ENCODE measurements at regions not wholly inside any gene's neighbourhood (a gene's known extent, or its start where the extent isn't known, plus 50 kb on each side); places are given as distances from the start of the nearest gene placed in this dataset.
A peak's percentile ranks its signal among the peaks of the same experiment; 100 is the strongest.

DNA sequence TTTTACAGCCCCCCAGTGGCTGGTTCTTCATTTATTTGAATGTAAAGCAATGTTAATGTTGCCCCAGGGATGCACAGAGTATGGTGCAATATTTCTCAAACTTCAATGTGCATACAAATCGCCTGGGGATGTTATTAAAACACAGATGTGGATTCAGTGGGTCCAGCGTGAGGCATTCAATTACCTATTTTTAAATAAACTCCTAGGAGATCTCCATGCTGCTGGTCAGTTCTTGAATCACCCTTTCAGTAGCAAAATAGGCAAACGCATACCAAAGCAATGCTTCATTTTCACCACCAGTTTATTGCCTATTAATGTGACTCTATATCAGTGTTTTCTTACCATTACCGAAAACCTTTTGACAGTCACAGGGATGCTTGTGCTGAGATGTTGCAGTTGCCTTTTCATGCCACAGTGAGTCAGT is 530.7 kb downstream of the CBLN2 start:
- DNase-seq (ENCODE audit: low read depth), result peak; percentile 3
- no peak overlapping the region for H3K4me3 ChIP-seq (ENCODE audit: low read depth, low read length)
- TF ChIP-seq, protein P1, sequence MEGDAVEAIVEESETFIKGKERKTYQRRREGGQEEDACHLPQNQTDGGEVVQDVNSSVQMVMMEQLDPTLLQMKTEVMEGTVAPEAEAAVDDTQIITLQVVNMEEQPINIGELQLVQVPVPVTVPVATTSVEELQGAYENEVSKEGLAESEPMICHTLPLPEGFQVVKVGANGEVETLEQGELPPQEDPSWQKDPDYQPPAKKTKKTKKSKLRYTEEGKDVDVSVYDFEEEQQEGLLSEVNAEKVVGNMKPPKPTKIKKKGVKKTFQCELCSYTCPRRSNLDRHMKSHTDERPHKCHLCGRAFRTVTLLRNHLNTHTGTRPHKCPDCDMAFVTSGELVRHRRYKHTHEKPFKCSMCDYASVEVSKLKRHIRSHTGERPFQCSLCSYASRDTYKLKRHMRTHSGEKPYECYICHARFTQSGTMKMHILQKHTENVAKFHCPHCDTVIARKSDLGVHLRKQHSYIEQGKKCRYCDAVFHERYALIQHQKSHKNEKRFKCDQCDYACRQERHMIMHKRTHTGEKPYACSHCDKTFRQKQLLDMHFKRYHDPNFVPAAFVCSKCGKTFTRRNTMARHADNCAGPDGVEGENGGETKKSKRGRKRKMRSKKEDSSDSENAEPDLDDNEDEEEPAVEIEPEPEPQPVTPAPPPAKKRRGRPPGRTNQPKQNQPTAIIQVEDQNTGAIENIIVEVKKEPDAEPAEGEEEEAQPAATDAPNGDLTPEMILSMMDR (IDR thresholded peaks at IDR 0.05; ENCODE audit: insufficient read depth, low read depth, low read length), result no peak

DNA sequence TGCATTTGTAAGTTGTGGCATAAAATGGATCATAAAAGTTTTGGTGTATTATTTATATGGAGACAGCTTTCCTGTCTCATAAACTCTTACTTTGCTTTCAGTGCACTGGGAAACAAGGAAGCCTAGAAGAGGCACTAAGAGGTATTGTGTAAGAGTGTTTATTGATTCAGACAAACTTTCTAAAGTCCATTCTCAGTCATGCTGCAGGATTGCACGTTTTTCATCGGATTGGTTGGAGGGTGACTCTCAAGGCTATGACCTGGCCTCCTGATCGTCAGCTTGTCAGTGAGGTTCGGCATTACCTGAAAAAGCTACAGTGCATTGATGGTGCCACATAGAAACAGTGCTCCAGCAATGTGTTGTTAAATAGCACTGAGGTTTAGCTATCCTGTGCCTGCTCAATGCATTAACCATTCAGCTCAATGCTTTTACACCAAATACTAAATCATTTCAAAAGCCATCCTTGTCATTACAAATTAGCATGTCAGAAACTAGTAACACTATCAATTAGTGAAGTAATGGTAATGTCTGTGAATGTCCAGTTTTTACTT is 545.5 kb downstream of the CBLN2 start:
- TF ChIP-seq, protein P1 (IDR thresholded peaks at IDR 0.05; ENCODE audit: insufficient read depth, low read depth, low read length), result no peak
- DNase-seq (ENCODE audit: low read depth), result no peak
- no peak overlapping the region for H3K4me3 ChIP-seq (ENCODE audit: low read depth, low read length)

DNA sequence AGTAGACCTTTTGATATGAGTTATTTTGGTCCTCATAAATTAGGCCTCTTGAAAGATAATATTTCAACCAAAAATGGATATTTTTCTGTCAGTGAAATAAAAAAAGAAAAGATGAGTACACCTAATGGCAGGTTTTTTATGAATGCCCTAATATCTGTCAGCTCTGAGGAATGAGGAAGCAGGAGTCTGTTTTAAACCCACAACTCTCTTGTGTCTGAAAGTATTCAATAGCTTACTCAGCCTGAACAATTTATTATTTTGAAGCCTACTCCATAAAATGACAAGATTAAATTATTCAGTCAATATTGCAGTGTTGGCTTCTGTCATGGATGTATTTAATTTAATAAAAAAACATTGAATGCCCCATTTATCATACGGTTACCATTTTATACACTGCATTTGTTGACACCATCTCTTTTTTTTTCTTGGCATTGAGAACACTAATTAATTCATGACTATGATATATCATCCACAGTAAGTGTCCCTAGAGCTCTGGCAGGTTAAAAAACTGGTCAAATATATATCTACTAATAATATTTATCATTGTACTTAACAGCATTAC is 548.2 kb downstream of the CBLN2 start:
- no peak for DNase-seq (ENCODE audit: low read depth)
- no peak overlapping the region for H3K4me3 ChIP-seq (ENCODE audit: low read depth, low read length)
- TF ChIP-seq, protein P1 (IDR thresholded peaks at IDR 0.05; ENCODE audit: insufficient read depth, low read depth, low read length), result no peak

DNA sequence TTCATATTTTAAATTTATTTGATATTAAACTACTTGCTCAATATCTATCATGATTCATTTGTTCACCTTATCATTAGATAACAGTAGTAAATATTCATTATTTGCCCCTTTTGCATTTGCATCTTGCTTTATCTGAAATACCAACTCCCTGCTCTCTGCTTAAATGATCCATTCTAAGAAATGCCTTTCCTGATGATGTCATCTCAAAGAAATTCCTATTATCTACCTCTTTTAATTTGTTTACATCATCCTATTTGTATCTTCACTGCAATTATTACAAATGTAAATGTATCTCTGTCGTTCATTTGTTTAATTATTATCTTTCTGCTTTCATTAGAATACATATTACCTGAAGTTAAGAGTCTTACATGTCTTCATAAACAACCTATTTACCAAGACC is 549.9 kb downstream of the CBLN2 start:
- no peak for DNase-seq (ENCODE audit: low read depth)
- TF ChIP-seq, protein P1 (IDR thresholded peaks at IDR 0.05; ENCODE audit: insufficient read depth, low read depth, low read length), result no peak
- no peak overlapping the region for H3K4me3 ChIP-seq (ENCODE audit: low read depth, low read length)

DNA sequence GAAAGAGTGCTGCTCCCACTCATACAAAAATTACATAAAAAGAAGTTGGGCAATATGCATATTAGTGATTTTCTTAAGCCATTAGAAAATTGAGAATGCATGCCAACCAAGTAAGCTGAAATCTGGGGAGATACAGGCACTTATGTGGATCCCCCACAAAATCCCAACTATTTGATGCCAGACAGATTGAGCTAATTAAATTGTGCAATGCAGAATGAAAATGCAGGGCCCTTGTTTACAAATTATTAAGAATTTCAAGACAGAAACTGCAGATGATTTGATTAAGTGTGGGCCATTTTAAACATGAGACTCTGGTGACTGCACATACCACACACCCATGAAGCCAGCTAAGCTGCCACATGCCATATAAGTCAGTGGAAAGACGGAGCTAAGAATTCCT is 554.5 kb downstream of the CBLN2 start:
- no peak for DNase-seq (ENCODE audit: low read depth)
- TF ChIP-seq, protein P1 (IDR thresholded peaks at IDR 0.05; ENCODE audit: insufficient read depth, low read depth, low read length), result no peak
- H3K4me3 ChIP-seq (ENCODE audit: low read depth, low read length), result no peak overlapping the region

DNA sequence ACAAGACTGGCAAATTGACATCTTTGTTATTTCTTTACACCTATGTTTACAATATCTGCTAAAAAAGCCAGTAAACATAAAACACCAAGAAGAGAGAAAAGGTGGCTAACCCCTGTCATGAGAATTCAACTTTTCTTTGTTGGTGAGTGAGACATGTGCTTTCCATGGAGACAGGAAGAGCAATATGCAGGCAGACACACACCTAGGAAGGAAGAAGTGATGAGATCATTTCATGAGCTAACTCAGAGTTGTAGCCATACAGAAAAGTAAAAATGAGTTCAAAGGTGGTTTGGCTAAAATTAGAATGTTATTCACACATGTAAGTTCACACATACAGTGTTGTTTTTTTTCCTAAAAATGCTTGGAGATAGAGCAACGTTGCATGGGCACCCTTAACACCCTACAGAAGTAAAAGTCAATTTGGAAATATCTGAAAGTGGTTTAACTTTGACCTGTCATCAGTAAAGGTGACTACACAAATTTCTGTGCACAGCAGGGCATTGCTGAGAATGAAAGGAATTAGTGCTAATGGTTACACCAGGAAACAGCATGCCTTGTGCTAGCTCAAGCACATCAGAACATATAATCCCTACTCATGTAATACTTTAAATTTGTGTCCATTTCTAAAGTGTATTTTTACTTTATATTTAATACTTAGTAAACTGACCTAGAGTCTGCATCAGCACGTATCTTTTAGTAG is 557.6 kb downstream of the CBLN2 start:
- TF ChIP-seq, protein P1 (IDR thresholded peaks at IDR 0.05; ENCODE audit: insufficient read depth, low read depth, low read length), result no peak
- DNase-seq (ENCODE audit: low read depth), result no peak
- H3K4me3 ChIP-seq (ENCODE audit: low read depth, low read length), result no peak overlapping the region

All from fibroblast of villous mesenchyme (primary cell).